Testis (tissue), 2 donors: ENCODE measurements at regions not wholly inside any gene's neighbourhood (a gene's known extent, or its start where the extent isn't known, plus 50 kb on each side); places are given as distances from the start of the nearest gene placed in this dataset.

ENCODE experiments used
- CTCF ChIP-seq, 3 experiments: fragments of 450-650 bp in 2 of 3; fragments of 200-600 bp in 1 of 3; sonication (generic) in 1 of 3; IDR thresholded peaks; one replicate each; pipeline ENCODE4 v1.5.1; 2016 to 2019; ENCODE audit warnings: antibody characterized with exemption in 3 of 3, mild to moderate bottlenecking in 2 of 3, moderate library complexity in 1 of 3
- POLR2A ChIP-seq: fragments of 450-650 bp; IDR thresholded peaks from one replicate; pipeline ENCODE4 v1.6.1; 2017; ENCODE audit warnings: antibody characterized with exemption, mild to moderate bottlenecking, moderate library complexity

- no peak for TF ChIP-seq POLR2A
- no peak for TF ChIP-seq CTCF (IDR thresholded peaks at IDR 0.05)
Measured at GRCh38 chr21:24310788-24311187, 1296.5 kb downstream of the MRPL39 start.
